Stimulated activated CD4-positive, alpha-beta T cell treated with anti-CD3 and anti-CD28 coated beads, Interleukin-4, amount 100 ng/mL, for 48 hours (primary cell): ENCODE measurements at regions not wholly inside any gene's neighbourhood (a gene's known extent, or its start where the extent isn't known, plus 50 kb on each side); places are given as distances from the start of the nearest gene placed in this dataset.
"Not testable (repeated sequence)": the region's sequence is repeated elsewhere in the genome, so short reads cannot be mapped to it uniquely, and the experiment has no call there.

Experiments used
- DNase-seq, 2 donors: peaks; one replicate each; pipeline ENCODE4 v3.0.0-alpha.2; 2020; ENCODE audit warnings: low read depth in 2 of 2

- no peak for DNase-seq
Observed at GRCh38 chr2:17363846-17364245, 154.4 kb downstream of the RAD51AP2 start.

- DNase-seq: no peak
Observed at GRCh38 chr2:17362956-17363355, 155.3 kb downstream of the RAD51AP2 start.

- no peak for DNase-seq
Observed at GRCh38 chr2:17355608-17356329, 162.5 kb downstream of the RAD51AP2 start.

- no peak for DNase-seq
Observed at GRCh38 chr2:17353263-17353662, 165.0 kb downstream of the RAD51AP2 start.

GRCh38 chr2:17342692-17343091 lies 175.5 kb downstream of the RAD51AP2 start:
- DNase-seq: not testable (repeated sequence)

GRCh38 chr2:17337507-17337906 lies 180.7 kb downstream of the RAD51AP2 start:
- no peak for DNase-seq

GRCh38 chr2:17336458-17336857 lies 181.8 kb downstream of the RAD51AP2 start:
- DNase-seq: no peak

GRCh38 chr2:17334300-17334699 lies 183.9 kb downstream of the RAD51AP2 start:
- no peak for DNase-seq

- DNase-seq: no peak
Observed at GRCh38 chr2:17331636-17332035, 186.6 kb downstream of the RAD51AP2 start.

GRCh38 chr2:17328161-17328560 lies 190.1 kb downstream of the RAD51AP2 start:
- DNase-seq: no peak

- DNase-seq: no peak
Observed at GRCh38 chr2:17327649-17328048, 190.6 kb downstream of the RAD51AP2 start.

GRCh38 chr2:17326717-17327116 lies 191.5 kb downstream of the RAD51AP2 start:
- no peak for DNase-seq

- no peak for DNase-seq
Observed at GRCh38 chr2:17323697-17324096, 194.5 kb downstream of the RAD51AP2 start.

GRCh38 chr2:17322461-17322860 lies 195.8 kb downstream of the RAD51AP2 start:
- DNase-seq: no peak

- DNase-seq: no peak
Observed at GRCh38 chr2:17319090-17319489, 199.2 kb downstream of the RAD51AP2 start.

GRCh38 chr2:17318013-17318412 lies 200.2 kb downstream of the RAD51AP2 start:
- no peak for DNase-seq

- DNase-seq: no peak
Observed at GRCh38 chr2:17317439-17317976, 200.7 kb downstream of the RAD51AP2 start.

- DNase-seq: no peak
Observed at GRCh38 chr2:17313261-17313660, 205.0 kb downstream of the RAD51AP2 start.

- no peak for DNase-seq
Observed at GRCh38 chr2:17311771-17312511, 206.3 kb downstream of the RAD51AP2 start.

- DNase-seq: no peak
Observed at GRCh38 chr2:17311106-17311619, 207.1 kb downstream of the RAD51AP2 start.

GRCh38 chr2:17309741-17310339 lies 208.4 kb downstream of the RAD51AP2 start:
- DNase-seq: no peak

GRCh38 chr2:17309181-17309580 lies 209.1 kb downstream of the RAD51AP2 start:
- no peak for DNase-seq
